Activated gamma-delta T cell treated with anti-CD3 and anti-CD28 coated beads, Interleukin-2, amount 50 U/mL, for 16 hours (primary cell): ENCODE measurements at regions not wholly inside any gene's neighbourhood (a gene's known extent, or its start where the extent isn't known, plus 50 kb on each side); places are given as distances from the start of the nearest gene placed in this dataset.
"Not testable (repeated sequence)": the region's sequence is repeated elsewhere in the genome, so short reads cannot be mapped to it uniquely, and the experiment has no call there.

Experiments
- DNase-seq: peaks from one replicate; pipeline ENCODE4 v3.0.0-alpha.2; 2020; ENCODE audit warnings: low read depth

- DNase-seq = no peak
Measured at GRCh38 chr11:16536513-16536912, 180.2 kb upstream of the SOX6 start.

GRCh38 chr11:16528639-16529038, 172.3 kb upstream of the SOX6 start:
- DNase-seq = no peak

GRCh38 chr11:16527525-16528246, 171.3 kb upstream of the SOX6 start:
- DNase-seq = no peak

- DNase-seq = no peak
Measured at GRCh38 chr11:16526947-16527346, 170.6 kb upstream of the SOX6 start.

DNA sequence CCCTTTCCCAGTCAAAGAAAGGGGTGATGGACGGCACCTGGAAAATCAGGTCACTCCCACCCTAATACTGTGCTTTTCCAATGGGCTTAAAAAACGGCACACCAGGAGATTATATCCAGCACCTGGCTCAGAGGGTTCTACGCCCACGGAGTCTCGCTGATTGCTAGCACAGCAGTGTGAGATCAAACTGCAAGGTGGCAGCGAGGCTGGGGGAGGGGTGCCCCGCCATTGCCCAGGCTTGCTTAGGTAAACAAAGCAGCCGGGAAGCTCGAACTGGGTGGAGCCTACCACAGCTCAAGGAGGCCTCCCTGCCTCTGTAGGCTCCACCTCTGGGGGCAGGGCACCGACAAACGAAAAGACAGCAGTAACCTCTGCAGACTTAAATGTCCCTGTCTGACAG, 164.4 kb upstream of the SOX6 start:
- DNase-seq = not testable (repeated sequence)

DNA sequence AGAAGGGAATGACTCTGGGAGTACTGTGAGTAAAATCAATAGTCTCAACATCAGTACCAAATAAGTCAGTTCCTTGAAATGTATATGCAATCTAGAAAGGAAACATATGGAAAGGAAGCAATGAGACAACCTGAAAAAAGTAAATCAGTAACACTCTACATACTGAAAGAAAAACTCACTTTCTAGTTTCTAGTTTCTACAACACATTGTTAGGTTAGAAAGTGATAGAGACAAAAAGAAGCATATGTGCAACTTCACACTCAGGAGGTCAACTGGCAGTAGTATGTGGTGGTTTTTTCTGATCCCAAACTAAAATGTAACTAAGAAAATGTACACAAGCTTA, 156.5 kb upstream of the SOX6 start:
- DNase-seq = no peak

GRCh38 chr11:16512198-16512898, 156.0 kb upstream of the SOX6 start:
- DNase-seq = no peak

GRCh38 chr11:16511116-16512114, 155.1 kb upstream of the SOX6 start:
- no peak for DNase-seq

- DNase-seq = no peak
Measured at GRCh38 chr11:16505481-16505880, 149.1 kb upstream of the SOX6 start.

DNA sequence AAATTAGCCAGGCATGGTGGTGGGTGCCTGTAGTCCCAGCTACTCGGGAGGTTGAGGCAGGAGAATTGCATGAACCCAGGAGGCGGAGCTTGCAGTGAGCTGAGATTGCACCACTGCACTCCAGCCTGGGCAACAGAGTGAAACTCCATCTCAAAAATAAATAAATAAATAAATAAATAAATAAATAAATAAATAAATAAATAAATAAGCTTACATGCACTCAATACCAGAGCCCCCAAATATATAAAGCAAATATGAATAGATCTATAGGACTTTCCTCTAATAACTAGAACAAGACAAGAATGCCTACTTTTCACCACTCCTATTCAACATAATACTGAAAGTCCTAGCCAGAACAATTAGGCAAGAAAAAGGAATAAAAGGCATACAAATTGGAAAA, 147.5 kb upstream of the SOX6 start:
- DNase-seq = not testable (repeated sequence)

DNA sequence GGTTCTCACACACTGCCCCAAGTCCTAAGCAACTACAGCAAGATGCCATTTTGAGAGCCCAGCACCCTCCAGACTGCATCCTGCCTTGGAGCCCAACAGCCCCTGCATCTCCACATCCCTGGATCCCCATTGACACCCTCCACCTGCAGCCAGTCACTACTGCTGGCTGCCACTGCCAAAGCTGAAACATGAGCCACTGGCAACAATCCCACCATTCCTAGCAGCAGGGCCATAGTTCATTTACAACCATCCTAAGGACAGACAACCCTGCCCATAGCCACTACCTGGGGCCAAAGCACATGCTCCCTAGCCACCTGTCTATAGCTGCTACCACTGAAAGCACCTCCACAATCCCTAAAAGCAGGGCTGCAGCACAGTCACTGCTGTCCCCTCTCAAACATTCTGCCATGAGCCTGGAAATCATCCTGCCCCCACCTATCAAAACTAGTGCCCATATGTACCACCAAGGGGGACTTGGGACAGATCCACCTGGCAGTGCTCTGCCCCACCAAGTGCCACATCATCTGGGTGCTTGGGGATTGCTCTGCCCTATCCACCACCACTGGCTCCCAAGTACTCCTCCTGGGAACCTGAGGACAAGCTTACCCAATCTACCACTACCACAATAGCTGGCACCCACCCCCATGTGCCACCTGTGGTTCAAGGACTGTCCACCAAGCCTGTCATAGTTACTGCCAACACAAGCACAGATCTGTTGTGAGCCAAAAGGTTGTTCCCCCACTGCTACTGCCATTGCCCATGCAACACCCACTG, 138.8 kb upstream of the SOX6 start:
- no peak for DNase-seq

DNA sequence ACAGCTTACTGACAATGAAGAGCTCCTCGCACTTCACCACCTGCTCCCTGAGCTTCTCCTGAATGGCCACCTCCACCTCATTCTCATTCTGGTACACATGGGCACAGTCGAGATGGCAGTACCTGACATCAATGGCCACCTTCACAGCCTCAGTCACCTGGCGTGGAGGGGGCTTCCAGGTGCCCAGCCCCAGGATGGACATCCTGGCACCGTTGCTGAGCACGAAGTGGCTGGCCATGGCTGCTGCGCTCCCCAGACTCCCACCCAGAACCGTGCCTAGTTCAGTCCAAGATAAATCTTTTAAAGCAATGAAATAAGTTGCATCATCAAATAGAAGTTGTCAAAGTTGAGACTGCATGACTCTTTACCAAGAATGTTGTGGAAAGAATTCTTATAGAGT, 128.1 kb upstream of the SOX6 start:
- no peak for DNase-seq

- no peak for DNase-seq
Measured at GRCh38 chr11:16474659-16475058, 118.3 kb upstream of the SOX6 start.

DNA sequence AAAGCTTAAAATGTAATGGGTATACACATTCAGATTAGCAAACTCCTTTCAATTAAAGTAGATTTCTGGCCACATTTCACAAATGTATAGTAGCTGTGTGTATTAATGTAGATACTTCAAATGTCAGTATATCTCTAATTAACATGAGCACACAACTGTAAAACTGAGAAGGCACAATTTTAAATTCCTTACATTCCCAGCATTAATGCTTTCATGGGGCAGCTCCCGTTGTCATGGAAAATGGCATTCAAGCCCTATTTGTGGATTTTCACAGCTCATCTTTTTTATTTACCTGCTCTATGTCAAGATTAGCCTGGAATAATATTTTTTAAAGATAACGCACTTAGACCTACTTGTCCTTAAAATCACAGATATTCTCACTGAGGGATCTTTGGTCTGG, 113.6 kb upstream of the SOX6 start:
- DNase-seq = no peak

DNA sequence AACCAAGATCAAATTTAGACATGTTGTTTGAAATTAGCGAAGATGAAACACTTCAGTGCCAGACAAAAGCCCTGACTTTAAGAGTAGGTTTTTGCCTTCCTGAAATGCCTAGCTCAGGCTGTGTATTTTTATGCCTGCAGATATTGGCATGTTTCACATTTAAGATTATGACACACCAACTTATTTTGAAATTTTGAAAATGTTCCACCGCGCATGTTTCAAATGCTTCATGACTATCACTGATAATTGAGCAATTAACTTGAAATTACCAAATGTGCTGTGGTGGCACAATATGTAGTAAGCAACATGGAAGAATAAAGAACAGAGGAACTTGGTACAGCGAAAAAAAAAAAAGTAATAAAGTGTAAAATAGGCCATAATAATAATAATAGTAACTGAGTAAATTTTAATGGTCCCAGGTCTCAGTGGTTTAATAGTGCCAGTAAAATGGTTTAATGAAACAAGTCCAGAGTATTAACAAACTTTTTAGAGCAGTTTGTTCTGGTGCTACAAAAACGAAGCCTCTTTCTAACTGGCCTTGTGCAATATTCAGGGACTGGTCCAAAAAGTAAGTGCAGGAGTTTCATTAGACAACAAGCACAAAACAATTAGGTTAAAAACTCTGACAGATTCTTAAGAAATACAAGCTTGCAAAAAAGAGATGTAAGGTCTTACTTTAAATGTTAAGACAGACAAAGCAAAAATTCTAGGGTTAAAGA, 112.5 kb upstream of the SOX6 start:
- no peak for DNase-seq

DNA sequence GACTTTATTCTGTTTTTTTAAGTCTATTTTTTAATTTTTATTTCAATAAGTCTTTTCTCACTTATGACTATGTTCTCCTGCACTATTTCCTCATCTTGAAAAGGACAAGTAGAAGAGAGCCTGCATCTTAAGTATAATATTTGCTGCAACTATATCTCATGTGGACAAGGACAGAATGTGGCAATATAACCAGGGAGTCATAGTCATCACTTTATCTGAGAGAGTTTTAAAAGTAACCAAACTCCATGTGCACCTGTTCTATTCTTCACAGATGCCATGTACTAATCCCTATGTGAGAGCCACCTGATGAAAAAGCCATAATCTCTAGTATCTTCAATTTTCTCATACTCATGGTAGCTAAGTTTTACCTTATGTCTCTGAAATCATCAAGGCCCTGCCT, 104.2 kb upstream of the SOX6 start:
- no peak for DNase-seq

DNA sequence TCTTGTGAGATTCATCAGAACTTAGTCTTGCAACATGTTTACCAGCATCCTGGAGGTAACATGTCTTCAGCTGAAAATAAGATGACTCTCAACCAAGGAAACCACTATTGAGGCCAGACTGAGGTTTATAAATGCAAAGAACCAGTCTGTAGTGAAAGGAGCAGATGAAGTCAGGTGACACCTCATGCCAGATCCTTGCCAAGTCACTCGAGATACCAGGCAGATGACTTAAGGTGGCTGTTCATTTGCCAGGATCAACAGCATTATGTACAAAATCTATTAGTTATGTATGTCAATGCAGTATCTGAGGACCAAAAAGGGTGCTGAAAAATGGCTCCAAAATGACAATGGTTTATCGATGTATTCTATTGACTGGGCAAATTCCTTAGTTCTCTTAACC, 100.0 kb upstream of the SOX6 start:
- DNase-seq = no peak

DNA sequence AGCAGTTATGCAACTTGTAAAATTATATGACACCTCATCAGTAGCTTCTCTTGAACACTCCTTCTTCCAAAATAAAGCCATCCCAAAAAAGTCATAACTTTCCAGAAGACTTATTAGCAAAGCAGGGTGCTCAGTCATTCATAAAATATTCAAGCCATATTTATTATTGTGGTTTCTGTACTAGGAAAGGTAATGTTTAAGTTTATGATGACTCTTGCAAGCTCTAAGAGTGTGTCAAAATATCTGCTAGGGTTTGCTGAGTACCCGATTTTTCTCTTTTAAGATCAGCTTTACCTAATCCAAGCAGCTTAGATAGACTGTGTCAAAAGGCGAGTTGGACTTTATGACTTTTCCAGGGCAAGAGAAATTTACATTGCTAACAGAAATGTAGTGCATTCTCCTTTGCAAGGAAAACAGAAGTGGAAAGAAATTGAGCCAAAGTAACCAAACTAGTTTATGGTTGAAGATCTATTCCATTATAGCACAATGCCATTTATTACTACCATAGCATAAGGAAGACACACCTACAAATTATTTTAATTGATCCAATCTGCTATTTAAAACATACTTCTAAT, 98.0 kb upstream of the SOX6 start:
- DNase-seq = no peak

GRCh38 chr11:16448123-16448717, 91.9 kb upstream of the SOX6 start:
- no peak for DNase-seq

DNA sequence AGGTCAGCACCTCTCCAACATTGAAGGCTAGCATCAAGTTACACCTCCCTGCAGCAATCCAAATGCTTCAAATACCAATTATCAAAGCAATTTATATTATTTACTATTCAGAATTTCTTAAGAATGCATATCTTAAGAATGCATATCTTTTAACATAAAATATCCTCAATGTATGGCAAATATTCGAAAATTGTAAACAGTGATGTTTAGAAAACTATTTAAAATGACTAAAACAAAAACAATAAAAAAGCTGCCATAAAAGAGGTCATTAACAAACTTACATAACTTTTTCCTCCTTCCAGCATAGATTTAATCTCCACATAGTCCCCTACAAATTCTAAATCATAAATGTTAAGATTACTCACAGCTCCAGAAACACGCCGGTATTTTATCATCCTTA, 85.1 kb upstream of the SOX6 start:
- DNase-seq = no peak

DNA sequence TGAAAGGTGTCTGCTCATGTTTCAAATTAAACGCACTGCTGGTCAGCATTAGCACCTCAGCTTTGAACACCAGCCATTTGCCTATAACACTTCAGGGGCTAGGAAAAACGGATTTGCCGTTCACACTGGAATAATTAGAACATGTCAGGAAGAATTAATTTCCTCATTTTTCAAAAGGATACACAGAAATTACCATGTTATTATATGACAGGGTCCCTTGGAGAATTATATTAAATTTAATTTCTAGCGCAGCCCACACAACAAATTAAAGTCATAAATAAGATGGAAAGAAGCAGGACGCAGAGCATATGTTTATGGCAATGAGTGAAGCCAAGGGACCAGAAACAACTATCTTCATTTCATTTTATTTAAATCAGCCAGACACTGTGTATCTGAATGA, 83.8 kb upstream of the SOX6 start:
- no peak for DNase-seq
